ENCODE measurements at regions not wholly inside any gene's neighbourhood (a gene's known extent, or its start where the extent isn't known, plus 50 kb on each side); places are given as distances from the start of the nearest gene placed in this dataset.
"Not testable (repeated sequence)": the region's sequence is repeated elsewhere in the genome, so short reads cannot be mapped to it uniquely, and the experiment has no call there.

DNA sequence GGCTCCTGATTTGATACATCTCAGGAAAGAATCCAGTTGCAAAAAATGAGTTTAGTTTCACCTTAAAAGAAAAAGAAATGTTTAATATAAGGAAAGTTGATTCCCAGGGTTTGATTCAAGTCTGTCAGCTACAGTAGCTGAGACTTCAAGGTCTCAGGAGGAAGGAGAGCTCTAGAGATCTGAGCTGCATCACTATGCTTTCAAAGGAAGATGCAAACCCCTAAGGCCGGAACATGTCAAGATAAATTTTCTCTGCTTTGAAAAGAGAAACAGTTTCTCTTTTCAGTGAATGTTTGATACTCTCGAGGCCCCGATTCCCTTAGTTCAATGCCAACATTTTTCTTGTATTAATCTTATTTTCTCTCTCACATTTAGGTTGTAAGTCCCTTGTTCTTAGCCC, 128.6 kb downstream of the RGPD3 start:
- no peak for DNase-seq

DNA sequence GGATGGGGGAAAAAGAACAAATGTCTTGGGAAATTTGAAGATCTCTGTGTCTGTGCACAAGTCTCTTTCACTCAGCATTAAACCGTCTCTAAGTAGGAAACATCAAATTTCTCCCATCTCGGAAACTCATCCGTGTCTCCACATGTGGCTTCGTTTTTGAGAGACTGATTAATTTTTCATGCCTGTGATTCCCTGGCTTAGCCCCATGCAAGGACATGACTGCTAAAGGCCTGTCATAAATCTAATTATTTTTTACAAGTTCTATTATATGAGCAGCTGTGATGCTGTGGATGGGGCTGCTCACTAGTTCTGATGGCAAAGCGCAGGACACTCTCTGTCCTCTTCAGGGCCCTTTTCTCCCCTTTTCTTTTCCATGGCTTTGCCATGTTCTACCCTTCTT, 129.1 kb downstream of the RGPD3 start:
- DNase-seq: no peak

DNA sequence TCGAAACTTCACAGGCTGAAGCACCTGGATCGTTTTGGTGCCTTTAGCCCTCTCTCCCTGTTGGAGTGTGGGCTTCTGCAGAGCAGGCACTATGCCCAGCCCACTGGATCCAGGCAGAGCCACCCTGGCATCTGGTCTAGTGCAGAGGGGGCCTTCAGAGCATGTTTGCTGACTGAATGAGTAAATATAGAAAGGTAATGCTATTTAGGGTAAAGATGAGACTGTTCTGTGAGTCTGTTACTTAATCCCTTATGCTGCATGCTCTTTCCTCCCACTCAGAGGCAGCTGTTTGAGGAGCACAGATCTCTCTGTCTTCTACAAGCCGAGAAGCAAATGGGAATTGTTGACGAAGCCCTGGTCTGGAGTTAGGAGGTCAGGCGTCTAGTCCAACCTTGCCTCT, 130.2 kb downstream of the RGPD3 start:
- DNase-seq: peak; percentile 3

DNA sequence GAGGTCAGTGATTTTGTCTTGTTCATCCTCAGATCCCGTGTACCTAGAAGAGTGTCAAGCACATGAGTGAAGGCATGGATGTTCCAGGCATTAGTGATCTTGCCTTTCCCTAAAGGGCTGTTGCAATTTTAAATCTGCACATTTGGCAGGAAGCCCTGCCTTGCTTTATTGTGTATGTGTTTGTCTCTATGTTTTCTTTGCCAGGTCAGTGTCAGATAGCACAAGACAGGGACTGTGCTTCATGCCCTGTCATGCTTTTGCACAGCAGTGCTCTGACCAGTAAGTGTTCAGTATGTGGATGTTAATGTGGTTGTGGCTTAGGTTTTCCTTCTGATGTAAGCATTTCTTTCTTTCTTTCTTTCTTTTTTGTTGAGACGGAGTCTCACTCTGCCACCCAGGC, 131.5 kb downstream of the RGPD3 start:
- DNase-seq: peak; percentile 46

DNA sequence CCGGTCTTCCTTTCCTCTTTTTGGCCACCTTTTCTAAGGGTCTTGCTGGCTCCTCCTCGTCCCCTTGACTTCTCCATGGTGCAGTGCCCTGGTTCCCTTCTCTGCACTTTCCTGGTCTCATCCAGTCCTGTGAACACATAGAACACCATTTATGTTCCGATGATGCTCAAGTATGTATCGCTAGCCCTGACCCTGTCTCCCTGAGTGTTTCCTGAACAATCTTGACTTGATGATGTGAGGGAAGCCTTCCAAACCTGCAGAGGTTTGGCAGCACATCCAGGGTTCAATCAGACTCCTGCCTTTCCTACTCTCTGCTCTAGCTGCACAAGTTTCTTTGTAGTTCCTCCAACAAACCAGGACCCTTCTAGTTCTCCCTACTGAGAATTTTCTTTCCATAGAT, 132.1 kb downstream of the RGPD3 start:
- no peak for DNase-seq

DNA sequence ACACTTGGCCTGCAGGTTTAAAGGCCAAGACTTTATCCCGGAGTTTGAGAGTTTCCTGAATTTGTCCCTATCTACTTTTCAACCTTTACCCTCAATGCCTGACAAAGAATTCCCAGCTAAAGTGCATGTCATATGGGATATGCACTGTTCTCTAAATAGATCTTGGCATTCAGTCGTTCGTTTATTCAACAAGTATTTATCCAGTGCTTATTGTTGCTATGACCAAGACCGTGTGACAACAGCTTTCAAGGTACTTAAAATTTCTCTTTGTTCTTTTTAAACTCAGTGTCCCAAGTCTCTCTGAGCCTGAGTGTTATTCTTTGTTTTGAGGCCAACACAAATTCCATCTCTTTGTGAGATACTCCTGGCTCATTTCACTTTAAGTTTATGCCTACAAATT, 133.4 kb downstream of the RGPD3 start:
- DNase-seq: peak; percentile 7

DNA sequence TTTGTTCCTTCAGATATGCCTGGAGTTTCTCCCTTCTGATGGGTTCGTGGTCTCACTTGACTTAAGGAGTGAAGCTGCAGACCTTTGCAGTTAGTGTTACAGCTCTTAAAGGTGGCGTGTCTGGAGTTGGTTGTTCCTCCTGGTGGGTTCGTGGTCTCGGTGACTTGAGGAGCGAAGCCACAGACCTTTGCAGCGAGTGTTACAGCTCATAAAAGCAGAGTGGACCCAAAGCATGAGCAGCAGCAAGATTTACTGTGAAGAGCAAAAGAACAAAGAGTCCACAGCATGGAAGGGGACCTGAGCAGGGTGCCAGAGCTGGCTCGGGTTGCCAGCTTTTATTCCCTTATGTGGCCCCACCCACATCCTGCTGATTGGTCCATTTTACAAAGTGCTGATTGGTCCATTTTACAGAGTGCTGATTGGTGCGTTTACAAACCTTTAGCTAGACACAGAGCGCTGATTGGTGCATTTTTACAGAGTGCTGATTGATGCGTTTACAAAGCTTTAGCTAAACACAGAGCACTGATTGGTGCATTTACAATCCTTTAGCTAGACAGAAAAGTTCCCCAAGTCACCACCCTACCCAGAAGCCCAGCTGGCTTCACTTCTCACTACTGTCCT, 134.8 kb downstream of the RGPD3 start:
- not testable (repeated sequence) for DNase-seq

DNA sequence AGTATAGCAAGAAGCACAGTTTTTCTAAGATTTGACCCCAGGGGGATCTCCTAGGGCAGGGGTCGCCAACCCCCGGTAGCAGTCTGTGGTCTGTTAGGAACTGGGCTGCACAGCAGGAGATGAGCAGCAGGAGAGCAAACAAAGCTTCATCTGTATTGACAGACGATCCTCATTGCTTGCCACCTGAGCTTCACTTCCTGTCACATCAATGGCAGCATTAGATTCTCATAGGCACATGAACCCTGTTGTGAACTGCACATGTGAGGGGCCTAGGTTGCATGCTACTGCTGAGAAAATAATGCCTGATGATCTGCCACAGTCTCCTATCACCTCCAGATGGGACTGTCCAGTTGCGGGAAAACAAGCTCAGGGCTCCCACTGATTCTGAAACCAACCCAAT, 136.2 kb downstream of the RGPD3 start:
- DNase-seq: peak; percentile 35

DNA sequence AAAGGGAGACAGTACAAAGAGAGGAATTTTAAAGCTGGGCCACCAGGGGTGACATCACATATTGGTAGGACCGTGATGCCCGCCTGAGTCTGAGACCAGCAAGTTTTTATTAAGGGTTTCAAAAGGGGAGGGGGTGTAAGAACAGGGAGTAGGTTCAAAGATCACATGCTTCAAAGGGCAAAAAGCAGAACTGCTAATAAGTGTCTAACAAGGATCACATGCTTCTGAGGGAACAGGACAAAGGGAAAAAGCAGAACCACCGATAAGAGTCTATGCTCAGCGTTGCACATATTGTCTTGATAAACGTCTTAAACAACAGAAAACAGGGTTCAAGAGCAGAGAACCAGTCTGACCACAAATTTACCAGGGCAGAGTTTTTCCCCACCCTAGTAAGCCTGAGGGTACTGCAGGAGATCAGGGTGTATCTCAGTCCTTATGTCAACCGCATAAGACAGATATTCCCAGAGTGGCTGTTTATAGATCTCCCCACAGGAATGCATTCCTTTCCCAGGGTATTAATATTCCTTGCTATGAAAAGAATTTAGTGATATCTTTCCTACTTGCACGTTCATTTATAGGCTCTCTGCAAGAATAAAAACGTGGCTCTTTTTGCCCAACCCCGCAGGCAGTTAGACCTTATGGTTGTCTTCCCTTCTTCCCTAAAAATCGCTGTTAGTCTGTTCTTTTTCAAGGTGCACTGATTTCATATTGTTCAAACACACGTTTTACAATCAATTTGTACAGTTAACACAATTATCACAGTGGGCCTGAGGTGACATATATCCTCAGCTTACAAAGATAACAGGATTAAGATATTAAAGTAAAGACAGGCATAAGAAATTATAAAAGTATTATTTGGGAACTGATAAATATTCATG, 136.5 kb upstream of the UXS1 start:
- not testable (repeated sequence) for DNase-seq

DNA sequence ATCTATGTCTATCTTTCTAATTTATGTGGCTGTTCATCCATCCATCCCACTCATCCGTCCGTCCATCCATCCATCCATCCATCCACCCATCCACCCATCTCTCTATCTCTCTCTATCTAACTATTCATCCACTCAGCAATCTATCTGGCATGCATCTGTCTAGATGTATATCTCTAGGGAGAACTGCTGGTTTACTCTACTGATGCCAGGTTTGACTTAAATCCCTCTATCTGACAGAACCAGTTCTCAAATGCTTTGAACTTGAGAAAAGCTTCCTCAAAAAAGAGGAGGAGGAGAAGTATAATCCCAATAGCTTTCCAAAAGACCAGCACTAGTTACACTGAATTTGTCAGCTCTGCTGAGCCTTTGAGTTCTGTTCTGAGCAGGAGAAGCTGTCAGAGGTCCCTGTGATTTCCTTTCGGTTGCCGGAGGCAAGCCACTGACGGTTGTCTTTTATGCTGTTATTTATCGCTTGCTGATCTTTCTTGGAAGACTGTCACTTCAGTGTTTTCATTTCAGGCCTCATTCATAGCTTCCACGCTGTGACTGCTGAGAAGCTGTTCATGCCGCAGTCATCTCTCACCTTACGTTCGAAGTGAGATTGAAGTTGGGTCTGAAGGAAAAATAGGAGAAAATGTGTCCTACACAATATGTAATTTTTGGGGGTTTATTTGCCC, 129.4 kb upstream of the UXS1 start:
- no peak for DNase-seq

DNA sequence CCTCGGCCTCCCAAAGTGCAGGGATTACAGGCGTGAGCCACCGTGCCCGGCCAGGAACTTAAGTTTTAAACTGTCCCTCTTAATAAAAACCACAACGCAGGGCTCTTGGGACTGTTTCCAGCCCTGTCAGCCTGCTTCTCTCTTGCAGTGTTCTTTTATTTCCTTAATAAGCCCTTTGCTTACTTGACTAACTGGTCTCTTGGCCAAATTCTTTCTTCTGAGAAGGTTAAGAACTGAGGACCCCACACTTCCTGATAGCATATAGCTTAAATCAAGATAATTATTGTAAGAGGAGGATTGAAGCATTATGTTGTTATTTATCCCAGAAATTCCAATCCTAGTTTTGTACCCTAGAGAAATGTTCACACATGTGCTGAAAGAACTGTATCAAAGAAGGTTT, 128.2 kb upstream of the UXS1 start:
- no peak for DNase-seq

DNA sequence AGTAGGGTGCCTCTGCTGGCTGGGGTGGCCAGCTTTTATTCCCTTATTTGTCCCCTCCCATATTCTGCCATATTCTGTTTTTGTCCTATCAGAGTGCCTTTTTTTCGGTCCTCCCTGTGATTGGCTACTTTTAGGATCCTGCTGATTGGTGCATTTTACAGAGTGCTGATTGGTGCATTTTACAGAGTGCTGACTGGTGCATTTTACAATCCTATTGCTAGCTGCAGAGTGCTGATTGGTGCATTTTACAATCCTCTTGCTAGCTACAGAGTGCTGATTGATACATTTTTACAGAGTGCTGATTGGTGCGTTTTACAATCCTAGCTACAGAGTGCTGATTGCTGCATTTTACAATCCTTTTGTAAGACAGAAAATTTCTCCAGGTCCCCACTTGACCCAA, 126.3 kb upstream of the UXS1 start:
- DNase-seq: not testable (repeated sequence)

DNA sequence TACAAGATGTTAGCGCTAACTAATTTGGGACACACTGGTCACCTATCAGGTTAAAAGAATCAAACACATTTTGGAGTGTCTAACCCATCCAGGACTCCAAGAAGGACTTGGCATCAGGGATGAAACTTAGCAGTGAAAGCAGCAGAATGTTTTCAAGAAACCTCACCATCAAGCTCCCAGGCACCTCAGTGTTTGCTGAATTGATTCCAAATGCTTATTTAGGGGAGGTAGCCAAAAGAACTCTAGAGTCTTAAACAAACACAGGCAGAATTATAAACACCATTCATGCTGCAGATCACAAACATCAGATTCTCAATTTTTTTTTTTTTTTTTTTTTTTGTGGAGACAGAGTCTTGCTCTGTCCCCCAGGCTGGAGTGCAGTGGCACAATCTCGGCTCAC, 122.8 kb upstream of the UXS1 start:
- peak; percentile 15 for DNase-seq

DNA sequence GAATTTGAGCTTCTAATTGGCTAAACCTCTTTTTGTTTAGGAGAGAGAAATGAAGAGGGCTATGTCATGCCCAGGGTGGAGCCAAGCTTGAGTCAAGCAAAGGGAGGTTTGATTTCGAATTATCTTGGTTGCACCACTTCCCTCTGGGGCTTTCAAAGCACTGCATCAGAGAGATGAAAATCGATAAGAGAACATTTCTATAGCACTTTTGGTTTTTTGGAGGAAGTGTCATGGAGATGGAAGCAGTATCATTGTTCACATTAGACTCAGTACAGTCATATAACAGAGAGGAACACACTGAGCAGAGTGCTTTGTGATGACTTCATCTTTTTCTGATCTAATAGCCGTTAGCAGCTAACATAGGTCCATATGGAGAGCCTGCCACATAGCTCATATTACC, 120.3 kb upstream of the UXS1 start:
- DNase-seq: peak; percentile 5

DNA sequence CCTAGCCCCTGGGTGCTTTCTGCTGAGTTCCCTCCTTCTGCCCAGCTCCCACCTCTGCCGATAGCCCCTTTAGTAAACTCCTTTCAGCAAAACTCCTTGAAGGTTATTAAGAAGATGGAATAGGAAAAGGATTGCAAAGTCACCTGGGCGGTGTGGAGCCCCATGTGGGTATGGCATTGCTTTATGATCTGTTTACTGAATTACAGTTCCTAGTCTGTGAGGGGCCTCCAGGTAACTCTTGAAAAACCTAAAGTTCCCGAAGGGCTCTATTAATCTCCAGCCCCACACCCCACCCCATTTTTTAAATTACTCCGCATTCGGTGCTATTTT, 116.9 kb upstream of the UXS1 start:
- DNase-seq: no peak

DNA sequence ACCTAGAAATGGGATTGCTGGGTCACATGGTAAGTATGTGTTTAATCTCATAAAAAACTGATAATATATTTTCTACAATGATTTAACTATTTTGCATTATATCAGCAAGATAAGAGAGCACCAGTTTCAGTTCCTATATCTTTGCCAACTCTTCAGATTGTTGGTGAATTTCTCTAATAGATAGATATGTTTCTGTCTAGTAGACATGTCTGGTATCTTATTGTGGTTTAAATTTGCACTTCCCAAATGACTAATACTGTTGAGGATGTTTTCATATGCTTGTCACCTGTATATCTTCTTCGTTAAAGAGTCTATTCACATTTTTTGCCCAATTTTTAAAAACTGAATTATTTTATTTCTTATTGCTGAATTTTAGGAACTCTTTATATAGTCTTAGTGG, 113.8 kb upstream of the UXS1 start:
- DNase-seq: no peak

DNA sequence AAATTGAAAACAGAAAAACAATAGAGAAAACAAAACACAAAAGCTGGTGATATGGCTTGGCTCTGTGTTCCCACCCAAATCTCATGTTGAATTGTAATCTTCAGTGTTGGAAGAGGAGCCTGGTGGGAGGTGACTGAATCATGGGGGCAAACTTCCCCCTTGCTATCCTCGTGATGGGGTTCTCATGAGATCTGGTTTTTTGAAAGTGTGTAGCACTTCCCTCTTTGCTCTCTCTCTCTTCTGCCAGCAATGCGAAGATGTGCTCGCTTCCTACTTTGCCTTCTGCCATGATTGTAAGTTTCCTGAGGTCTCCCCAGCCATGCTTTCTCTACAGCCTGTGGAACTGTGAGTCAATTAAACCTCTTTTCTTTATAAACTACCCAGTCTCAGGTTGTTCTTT, 112.3 kb upstream of the UXS1 start:
- no peak for DNase-seq

DNA sequence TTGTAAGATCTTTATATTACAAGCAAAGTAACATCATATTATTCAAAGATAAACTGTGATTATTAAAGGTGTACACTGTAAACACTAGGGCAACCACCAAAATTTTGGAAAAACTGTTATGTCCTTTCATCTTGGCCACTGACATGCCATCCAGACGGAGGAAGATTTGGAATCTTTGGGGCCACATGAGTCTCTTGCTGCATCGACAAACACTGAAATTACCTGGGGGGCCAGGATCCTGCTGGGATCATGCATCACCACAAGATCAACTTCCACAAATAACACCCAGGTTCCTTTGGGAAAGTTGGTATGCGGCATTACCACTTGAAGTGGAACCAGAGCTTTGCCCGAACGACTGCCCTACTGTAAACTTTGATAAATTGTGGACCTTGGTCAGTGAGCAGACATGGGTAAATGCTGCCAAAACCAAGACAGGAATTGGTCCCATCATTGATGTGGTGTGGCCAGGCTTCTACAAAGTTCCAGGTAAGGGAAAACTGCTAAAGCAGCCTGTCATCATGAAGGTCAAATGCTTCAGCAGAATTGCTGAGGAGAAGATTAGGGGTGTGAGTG, 110.6 kb upstream of the UXS1 start:
- DNase-seq: no peak

DNA sequence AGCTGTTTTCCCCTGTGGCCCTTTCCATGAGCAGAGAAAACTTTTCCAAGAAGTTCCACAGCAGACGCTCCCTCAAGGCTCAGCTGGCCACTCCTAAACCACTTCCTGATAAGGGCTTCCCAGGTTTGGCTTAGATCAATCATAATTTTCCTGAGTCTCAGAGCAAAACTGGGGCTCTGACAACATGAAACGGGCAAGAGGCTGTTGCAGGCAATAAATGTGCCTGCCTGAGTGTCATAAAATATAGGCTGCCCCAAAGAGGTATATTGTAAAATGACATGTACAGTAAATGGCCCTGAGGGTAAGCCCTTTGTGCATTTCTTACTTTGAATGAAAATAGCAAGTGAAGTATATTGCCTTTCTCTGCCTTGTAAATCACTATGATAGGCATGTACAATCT, 105.6 kb upstream of the UXS1 start:
- DNase-seq: no peak

DNA sequence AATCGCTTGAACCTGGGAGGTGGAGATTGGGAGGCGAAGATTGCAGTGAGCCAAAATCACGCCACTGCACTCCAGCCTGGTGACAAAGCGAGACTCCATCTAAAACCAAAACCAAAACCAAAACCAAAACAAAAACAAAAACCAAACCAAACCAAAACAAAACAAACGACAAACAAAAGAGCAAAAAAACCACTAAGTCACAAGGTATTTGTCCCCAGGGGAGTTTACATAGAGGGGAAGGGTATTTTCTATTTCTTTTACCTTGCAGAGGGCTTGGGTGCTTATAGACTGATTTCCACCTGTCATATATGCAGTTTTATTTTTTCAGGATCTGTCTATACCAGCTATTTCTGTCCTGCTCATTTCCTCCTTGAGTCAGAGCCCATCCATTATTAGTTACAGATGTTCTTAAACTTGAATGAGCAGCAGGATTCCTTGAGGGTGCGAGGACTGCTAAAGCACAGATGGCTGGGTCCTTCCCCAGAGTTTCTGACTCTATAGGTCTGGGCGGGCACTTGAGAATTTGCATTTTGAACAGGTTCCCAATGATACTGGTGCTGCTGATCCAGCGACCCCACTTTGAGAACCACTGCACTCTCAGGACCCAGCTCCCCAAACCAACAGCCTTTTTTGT, 102.2 kb upstream of the UXS1 start:
- no peak for DNase-seq

DNA sequence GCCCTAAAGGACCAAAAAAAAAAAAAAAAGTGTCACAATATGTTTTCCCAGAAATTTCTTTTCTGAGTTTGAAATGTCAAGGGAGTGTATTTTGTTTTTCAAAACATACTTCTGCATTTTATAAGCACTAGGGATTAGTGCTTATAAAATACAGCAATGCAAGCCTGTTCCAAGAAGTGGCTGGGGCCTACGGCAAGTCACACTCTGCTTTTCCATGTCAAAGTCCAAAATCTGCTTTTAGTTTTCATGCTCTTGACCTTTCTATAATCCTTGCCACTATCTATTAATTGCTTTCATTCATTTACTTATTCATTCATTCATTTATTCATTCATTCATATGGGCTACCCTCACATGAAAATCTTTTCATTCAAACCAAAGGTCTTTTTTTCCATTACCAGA, 100.1 kb upstream of the UXS1 start:
- no peak for DNase-seq

DNA sequence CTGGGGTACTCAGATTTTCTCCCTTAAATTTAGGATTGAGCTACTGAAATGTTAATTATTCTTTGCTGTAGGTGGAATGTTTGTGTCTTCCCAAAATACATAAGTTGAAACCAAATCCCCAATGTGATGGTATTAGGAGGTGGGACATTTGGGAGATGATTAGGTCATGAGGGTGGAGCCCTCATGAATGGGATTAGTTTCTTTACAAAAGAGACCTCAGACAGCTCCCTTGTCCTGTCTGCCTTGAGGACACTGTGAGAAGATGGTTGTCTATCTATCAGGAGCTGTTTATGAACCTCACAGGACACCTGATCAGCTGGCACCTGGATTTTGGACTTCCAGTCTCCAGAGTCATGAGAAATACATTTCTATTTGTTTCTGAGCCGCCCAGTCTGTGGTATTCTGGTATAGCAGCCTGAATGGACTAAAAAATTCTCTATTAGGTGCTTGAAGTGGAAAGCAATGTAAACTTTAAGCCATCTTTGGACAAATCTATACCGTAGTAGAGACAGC, 99.2 kb upstream of the UXS1 start:
- no peak for DNase-seq

DNA sequence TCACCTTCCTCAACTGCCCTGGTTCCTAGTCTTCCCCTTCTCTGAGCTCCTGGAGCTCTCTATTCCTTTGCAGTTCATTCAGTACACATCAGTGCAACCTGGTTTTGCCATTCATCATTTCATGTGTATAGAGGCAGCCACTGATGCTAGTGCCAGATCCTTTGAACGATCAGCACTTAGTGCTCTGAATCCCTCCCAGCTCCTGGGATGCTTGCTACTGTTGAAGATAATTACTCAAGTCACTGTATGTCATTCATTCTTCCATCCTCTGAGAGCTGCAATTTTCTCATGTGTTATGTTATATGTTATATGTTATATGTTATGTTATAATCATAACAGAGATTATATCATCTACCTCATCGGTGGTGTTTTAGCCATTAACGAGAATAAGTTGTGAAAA, 98.5 kb upstream of the UXS1 start:
- no peak for DNase-seq

Data from NCI-H2029 treated with DMSO at 0.1 percent for 48 hours (cell line).